Retina (tissue), 1 donor: ENCODE measurements at regions not wholly inside any gene's neighbourhood (a gene's known extent, or its start where the extent isn't known, plus 50 kb on each side); places are given as distances from the start of the nearest gene placed in this dataset.

Source experiments
- DNase-seq: peaks from one replicate; pipeline ENCODE4 v3.0.0-alpha.2; 2016

- no peak for DNase-seq
Measured at GRCh38 chr14:96980835-96981234, 183.7 kb downstream of the VRK1 start.

- DNase-seq: no peak
Measured at GRCh38 chr14:96986256-96987085, 189.3 kb downstream of the VRK1 start.

GRCh38 chr14:96987086-96987474, 189.9 kb downstream of the VRK1 start:
- no peak for DNase-seq

- no peak for DNase-seq
Measured at GRCh38 chr14:96987771-96988170, 190.6 kb downstream of the VRK1 start.

DNA sequence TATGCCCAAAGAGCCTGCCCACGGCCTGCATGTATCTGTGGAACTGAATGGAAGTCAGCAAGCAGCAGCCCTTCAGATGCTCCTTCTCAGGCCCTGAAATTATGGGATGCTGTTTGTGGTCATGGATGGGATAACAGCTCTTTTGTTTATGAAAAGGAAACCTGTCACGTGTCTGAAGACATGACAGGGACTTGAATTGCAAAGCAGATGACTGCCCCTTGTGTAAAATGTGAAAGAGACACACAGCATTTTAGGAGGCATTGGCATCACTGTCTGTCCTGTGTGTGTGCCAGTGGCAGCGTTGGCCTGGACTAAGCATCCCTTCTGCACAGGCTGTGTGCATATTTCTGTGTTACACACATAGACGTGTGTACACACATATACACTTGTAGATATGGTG, 192.1 kb downstream of the VRK1 start:
- no peak for DNase-seq

DNA sequence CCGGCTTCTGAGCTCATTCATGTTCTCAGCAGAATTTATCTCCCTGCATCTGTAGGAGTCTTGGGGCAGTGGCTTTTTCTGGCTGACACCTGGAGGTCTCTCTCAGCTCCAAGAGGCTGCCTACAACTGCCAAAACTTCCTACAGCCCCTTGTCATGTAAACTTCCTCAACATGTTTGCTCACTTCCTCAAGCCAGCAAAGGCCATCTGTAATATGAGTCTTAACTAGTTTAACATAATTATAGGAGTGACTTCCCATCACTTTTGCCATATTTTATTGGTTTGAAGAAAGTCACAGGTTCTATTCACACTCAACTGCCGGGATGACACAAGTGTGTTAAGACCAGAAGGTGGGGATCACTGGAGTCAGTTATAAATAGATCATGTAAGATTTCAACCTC, 194.0 kb downstream of the VRK1 start:
- no peak for DNase-seq

- no peak for DNase-seq
Measured at GRCh38 chr14:96994999-96995398, 197.8 kb downstream of the VRK1 start.

GRCh38 chr14:96997269-96997668, 200.1 kb downstream of the VRK1 start:
- DNase-seq: no peak

GRCh38 chr14:96997996-96998395, 200.8 kb downstream of the VRK1 start:
- DNase-seq: no peak

DNA sequence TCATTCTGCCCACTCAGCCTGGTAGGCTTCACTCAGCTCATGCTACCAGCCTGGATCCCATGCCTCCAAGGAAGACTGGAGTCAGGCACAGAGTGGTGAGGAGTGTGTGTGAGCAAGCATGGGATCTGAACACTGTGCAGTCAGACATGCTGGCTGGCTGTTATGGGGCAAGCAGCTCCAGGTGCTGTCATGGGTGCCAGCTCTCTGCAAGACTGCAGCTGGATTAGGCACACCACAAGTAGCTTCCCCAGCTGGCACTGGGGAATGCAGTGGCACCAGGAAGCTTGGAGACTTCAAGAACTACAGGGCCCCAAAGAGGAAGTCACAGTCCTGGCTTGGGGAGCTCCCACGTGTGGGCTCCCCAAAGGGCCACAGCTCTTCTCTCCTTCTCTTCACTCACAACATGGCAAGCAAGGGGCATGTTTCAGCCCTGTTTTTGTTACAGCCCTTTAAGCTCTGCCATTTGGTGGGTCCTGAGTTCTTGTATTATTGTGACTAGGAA, 202.5 kb downstream of the VRK1 start:
- no peak for DNase-seq

- no peak for DNase-seq
Measured at GRCh38 chr14:97002454-97002853, 205.3 kb downstream of the VRK1 start.

DNA sequence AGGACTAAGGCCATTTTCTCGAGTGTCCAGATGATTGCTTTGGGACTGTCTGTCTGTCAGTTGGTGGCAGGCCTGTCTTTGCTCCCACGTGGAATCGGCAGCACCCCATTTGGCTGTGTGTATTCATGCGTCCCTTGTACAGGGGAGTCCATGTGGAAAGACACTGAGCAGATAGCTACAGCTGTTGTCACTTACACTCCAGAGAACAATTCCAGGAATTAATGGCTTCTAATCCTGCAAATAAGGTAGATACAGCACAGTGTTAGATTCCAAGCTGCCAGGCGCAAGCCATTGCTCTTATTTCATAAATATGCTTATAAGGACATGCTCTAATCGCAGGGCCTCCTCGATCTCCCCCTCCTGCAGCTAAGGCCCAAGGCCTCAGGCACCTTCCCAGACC, 208.8 kb downstream of the VRK1 start:
- DNase-seq: peak; percentile 55

GRCh38 chr14:97010491-97011160, 213.4 kb downstream of the VRK1 start:
- DNase-seq: no peak

DNA sequence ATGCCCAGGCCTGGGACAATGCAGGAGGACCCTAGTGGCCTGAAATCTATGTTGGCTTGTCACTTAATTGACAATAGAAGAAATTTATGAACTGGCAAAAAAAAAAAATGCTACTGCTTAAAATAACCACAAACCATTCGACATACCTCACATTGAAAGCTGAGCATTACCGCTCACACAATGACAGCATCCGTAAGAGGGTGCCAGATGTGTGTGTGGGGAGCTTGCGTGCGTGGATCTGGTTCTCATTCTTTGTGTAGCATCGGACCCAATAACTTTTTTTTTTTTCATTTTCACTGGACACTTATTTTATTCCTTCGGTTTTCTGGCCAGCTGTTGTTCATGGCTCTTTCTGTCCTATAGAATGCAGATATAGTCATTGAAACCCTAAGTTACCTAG, 216.7 kb downstream of the VRK1 start:
- no peak for DNase-seq

GRCh38 chr14:97021001-97021400, 223.8 kb downstream of the VRK1 start:
- no peak for DNase-seq

GRCh38 chr14:97021571-97022168, 224.5 kb downstream of the VRK1 start:
- no peak for DNase-seq

DNA sequence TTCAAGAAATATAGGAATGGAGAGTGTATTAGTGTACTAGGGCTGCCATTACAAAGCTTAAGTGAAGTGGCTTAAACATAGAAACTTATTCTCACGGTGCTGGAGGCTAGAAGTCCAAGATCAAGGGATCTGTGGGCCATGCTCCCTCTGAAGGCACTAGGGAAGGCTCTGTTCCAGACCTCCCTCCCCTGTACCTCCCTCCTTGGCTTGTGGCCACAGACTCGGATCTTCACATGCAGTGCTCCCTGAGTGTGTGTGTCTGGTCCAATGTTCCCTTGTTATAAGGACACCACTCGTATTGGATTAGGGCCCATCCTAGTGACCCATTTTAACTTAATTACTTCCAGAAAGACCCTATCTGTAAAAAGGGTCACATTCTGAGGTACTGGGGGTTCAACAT, 225.6 kb downstream of the VRK1 start:
- DNase-seq: no peak

DNA sequence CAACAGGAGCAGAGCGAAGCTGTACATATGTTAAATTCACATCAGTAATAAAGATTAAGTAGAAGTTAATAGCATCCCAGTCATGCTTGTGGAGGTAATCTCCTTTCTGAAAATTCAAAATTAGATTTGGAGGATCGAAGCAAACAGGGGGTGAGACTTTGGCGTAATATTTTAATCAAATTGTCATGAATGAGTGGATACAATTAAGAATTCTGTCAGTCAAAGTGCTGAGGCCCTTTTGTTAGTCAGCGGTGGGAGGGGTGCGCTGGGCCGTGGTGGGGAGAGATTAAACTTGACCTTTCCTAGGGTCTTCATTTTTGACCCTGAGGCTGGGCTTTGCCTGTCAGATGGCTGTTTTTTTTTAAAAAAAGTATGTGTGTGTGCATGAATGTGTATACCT, 226.7 kb downstream of the VRK1 start:
- DNase-seq: peak; percentile 73

DNA sequence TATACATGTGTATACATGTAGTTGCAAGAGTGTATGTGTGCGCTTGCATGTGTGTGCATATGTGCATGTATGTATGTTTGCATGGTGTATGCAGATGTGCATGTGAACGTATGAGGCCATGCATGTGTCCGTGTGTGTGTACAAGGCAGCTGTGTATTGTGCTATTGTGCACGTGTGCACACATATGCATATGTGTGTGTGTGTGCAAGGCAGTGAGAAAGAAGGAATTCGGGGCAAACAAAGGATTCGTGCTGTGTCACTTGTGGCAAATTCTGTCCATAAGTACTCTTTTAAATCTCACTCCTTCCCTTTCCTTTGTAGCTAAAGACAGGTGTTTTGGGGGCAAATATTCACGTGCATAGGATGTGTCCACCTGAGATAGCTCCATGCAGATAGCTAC, 227.1 kb downstream of the VRK1 start:
- DNase-seq: no peak

- DNase-seq: no peak
Measured at GRCh38 chr14:97025722-97026121, 228.5 kb downstream of the VRK1 start.

DNA sequence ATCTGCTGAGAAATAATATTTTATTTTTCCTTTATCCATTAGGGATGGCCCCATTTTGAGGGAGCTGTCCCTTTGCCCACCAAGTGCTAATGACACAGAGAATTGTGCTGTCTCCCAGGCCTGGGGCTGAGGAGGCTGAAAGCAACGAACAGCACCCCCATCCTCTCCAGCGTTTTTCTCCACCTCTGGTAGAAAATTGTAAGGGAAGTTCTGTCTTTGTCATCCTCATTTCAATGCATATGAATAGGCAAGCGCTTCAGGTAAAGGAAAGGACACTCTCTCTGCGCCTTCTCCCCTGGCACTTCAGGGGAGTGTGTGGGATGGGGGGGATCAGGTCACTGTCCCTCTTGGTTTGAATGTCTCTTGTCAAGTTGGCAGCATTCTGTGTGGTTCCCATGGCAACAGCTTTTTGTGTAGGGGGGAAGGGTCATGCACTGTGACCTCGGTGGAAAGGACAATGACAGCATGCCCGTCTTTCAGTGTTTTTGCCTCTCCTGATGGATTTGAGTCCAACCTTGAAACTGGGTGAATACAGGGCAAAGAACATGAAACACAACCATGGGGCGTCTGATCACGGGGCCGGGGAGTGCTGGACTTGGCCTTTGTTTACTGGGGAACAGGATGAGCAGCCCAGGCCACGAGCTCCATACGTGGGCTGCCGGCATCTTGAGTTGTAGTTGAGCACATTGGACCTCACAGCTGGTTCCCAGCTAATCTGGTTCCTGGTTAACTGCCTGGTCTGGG, 230.2 kb downstream of the VRK1 start:
- no peak for DNase-seq

- no peak for DNase-seq
Measured at GRCh38 chr14:97028382-97028781, 231.2 kb downstream of the VRK1 start.

DNA sequence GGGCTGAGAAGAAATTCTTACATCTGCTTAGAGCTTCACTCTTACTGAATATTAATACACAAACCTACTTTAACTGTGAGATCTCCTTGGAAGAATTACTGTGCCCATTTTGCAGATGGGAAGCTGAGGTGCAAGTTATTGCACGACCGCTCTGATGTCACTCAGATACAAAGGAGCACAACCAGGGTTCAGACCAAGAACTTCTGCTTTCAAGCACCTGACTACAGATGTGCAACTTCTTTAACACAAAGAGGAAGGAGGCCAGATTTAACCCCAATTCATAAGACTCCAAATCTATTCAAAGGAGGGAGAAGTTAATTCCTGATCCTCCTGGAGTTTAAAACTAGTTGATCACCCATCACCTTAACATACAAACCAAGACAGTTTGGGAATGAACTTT, 232.6 kb downstream of the VRK1 start:
- no peak for DNase-seq
